ENCODE measurements at regions not wholly inside any gene's neighbourhood (a gene's known extent, or its start where the extent isn't known, plus 50 kb on each side); places are given as distances from the start of the nearest gene placed in this dataset.

GRCh38 chr9:88800329-88800682 lies 191.0 kb upstream of the S1PR3 start:
- TF ChIP-seq TCF7 (CRISPR knock-in tag; IDR thresholded peaks at IDR 0.05; ENCODE audit: low read depth) (no peak), CREM (CRISPR knock-in tag; IDR thresholded peaks at IDR 0.05) (no peak)
- TF ChIP-seq, protein P1, sequence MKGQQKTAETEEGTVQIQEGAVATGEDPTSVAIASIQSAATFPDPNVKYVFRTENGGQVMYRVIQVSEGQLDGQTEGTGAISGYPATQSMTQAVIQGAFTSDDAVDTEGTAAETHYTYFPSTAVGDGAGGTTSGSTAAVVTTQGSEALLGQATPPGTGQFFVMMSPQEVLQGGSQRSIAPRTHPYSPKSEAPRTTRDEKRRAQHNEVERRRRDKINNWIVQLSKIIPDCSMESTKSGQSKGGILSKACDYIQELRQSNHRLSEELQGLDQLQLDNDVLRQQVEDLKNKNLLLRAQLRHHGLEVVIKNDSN (CRISPR knock-in tag; IDR thresholded peaks at IDR 0.05), result no peak
- TF ChIP-seq, protein P2, sequence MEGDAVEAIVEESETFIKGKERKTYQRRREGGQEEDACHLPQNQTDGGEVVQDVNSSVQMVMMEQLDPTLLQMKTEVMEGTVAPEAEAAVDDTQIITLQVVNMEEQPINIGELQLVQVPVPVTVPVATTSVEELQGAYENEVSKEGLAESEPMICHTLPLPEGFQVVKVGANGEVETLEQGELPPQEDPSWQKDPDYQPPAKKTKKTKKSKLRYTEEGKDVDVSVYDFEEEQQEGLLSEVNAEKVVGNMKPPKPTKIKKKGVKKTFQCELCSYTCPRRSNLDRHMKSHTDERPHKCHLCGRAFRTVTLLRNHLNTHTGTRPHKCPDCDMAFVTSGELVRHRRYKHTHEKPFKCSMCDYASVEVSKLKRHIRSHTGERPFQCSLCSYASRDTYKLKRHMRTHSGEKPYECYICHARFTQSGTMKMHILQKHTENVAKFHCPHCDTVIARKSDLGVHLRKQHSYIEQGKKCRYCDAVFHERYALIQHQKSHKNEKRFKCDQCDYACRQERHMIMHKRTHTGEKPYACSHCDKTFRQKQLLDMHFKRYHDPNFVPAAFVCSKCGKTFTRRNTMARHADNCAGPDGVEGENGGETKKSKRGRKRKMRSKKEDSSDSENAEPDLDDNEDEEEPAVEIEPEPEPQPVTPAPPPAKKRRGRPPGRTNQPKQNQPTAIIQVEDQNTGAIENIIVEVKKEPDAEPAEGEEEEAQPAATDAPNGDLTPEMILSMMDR (IDR thresholded peaks at IDR 0.05), result no peak
- TF ChIP-seq, protein P3, sequence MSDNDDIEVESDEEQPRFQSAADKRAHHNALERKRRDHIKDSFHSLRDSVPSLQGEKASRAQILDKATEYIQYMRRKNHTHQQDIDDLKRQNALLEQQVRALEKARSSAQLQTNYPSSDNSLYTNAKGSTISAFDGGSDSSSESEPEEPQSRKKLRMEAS (CRISPR knock-in tag; IDR thresholded peaks at IDR 0.05), result no peak

Data from WTC11 (cell line).